Thyroid gland (tissue), 4 donors: ENCODE measurements at regions not wholly inside any gene's neighbourhood (a gene's known extent, or its start where the extent isn't known, plus 50 kb on each side); places are given as distances from the start of the nearest gene placed in this dataset.

Source experiments
- DNase-seq, 2 donors: peaks; one replicate each; pipeline ENCODE4 v3.0.0-alpha.2; 2019
- H3K27ac ChIP-seq, 3 donors: fragments of 200-600 bp; sonication (generic); 1 replicate in 2 of 3; 2 replicates in 1 of 3; pipeline ENCODE4 v1.5.1; 2016 to 2019; ENCODE audit warnings: mild to moderate bottlenecking in 1 of 3, moderate library complexity in 1 of 3
- H3K27me3 ChIP-seq: fragments of 200-600 bp; sonication (generic); one replicate; pipeline ENCODE4 v1.5.1; 2019
- H3K36me3 ChIP-seq, 2 donors: fragments of 200-600 bp; sonication (generic); one replicate each; pipeline ENCODE4 v1.5.1; 2016 to 2019
- H3K4me1 ChIP-seq, 2 donors: fragments of 200-600 bp; sonication (generic); one replicate each; pipeline ENCODE4 v1.5.1; 2017 to 2019
- H3K4me3 ChIP-seq, 3 donors: fragments of 200-600 bp; sonication (generic); replicated peaks in 1 of 3; 1 replicate in 2 of 3; 2 replicates in 1 of 3; pipeline ENCODE4 v1.5.1; 2016; ENCODE audit warnings: mild to moderate bottlenecking in 1 of 3
- H3K9me3 ChIP-seq: fragments of 200-600 bp; sonication (generic); one replicate; pipeline ENCODE4 v1.5.1; 2017
- POLR2A ChIP-seq, 2 donors: fragments of 450-650 bp; IDR thresholded peaks; one replicate each; pipeline ENCODE4 v1.6.1; 2017; ENCODE audit warnings: antibody characterized with exemption in 2 of 2, mild to moderate bottlenecking in 2 of 2, moderate library complexity in 1 of 2
- WGBS, 2 donors: methylation state at CpG; one replicate each; pipeline ENCODE4 v1.1.5; 2017; 5-methylcytosine and 5-hydroxymethylcytosine counted together
- intact Hi-C: fragments of 100-400 bp; cut with DNase I; formaldehyde crosslinking; loops from one replicate; pipeline ENCODE4 v1.15.1; 2023
- TF ChIP-seq, protein P1 (sequence below), 6 experiments: fragments of 200-600 bp in 3 of 6; fragments of 450-650 bp in 3 of 6; sonication (generic) in 3 of 6; IDR thresholded peaks; one replicate each; pipeline ENCODE4 v1.5.1; 2016 to 2019; ENCODE audit warnings: antibody characterized with exemption in 6 of 6, mild to moderate bottlenecking in 2 of 6, inconsistent platforms in 1 of 6, moderate library complexity in 1 of 6

DNA sequence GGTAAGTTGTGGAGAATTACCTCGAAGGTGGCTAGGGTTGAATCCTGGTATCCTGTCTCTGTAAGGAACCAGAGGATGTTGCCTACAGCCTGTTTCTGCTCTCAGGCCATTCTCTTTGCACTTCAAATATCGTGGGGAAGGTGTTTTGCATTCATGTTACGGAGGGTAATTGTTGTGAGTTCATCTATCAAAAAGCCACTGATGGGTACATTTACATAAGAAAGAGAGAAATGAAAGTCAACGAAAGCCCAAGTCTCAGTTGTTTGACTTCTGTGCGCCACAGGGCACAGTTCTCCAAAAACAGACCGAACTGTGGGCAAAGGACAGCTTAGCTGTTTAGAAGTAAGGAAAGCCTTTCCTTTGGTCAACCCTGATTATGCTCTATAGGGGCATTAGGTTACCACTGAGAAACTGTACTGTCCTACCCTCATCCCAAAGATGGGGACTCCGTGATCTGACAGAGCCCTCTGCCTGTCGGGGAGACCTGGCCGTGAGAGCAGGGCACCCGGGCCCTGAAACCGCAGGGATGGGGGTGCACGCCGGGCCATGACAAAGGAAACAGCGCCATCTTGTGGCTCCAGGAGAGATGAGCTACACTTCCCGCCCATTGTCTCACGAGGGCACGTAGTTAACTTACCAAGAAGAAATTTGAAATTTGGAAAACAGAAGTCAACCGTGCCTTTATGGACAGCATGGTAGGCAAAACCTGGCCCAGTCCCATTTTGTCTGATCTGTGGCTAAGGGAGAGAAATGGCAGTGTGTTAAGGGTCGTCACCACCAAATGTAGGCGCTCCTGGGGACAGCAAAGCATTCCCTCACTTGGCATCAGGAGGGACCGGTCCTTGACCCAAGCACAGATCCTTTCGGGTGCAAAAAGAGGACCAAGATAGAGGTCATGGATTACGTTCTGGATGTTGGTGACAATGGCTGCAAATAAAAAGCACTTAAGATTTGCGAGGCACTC lies 74.5 kb upstream of the DYNLRB2 start:
- H3K27me3 ChIP-seq = no peaks in the 10 kb centered on the region
- no peaks in the 10 kb centered on the region for H3K9me3 ChIP-seq
- no peaks in the 10 kb centered on the region for H3K36me3 ChIP-seq
- H3K27ac ChIP-seq = no peak overlapping the region
- peak; percentile 59 to 62 for DNase-seq
- 36 to 40% methylated on average over 20 to 23 of the region's 24 CpGs for WGBS, 2 donors
- H3K4me3 ChIP-seq = no peak overlapping the region
- peaks cover 0 to 4% of the 10 kb centered on the region in 2 donors for H3K4me1 ChIP-seq
- intact Hi-C loops = no loop called here
- no peak for TF ChIP-seq POLR2A (IDR thresholded peaks at IDR 0.05)
- TF ChIP-seq, protein P1, sequence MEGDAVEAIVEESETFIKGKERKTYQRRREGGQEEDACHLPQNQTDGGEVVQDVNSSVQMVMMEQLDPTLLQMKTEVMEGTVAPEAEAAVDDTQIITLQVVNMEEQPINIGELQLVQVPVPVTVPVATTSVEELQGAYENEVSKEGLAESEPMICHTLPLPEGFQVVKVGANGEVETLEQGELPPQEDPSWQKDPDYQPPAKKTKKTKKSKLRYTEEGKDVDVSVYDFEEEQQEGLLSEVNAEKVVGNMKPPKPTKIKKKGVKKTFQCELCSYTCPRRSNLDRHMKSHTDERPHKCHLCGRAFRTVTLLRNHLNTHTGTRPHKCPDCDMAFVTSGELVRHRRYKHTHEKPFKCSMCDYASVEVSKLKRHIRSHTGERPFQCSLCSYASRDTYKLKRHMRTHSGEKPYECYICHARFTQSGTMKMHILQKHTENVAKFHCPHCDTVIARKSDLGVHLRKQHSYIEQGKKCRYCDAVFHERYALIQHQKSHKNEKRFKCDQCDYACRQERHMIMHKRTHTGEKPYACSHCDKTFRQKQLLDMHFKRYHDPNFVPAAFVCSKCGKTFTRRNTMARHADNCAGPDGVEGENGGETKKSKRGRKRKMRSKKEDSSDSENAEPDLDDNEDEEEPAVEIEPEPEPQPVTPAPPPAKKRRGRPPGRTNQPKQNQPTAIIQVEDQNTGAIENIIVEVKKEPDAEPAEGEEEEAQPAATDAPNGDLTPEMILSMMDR (IDR thresholded peaks at IDR 0.05) = peak; percentile 50 to 80 (median 69)

DNA sequence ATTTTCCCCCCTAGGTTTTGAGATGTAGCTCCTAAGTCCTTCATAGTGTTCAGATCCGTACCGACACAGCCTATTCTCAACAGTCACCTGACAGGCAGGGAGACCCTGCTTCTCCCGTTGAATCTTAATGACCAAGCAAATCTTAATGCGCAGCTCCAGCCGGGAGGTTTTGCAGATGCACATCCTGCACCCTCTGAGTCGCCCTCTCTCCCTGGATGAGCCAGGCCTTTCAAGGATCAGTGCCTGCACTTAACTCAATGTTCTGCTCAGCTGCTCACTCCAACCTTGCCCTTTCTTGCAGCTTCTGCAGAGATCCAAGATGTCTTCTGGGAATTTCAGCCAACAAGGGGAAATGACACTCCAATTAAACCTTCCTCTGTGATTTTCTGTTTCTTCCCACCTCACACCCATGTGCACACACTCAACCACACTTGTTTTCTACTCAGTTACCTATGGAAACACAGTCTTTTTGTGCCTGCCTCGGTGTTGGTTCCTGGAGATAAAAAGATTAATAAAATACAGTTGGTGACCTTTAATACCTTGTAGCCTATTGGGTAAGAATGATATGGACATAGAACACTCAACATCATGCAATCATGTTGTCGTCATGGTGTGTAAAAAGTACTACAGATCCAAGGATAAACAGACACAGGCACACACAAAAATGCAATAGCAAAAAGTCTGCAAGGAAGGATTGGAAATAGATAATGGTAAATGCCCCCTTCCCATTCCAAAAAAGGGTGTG lies 76.9 kb upstream of the DYNLRB2 start:
- DNase-seq = no peak
- Histone ChIP-seq H3K27me3 (no peaks in the 10 kb centered on the region), H3K27ac (no peak overlapping the region), H3K4me3 (no peak overlapping the region), H3K9me3 (no peaks in the 10 kb centered on the region), H3K36me3 (no peaks in the 10 kb centered on the region), H3K4me1 (peaks cover 0 to 4% of the 10 kb centered on the region in 2 donors)
- intact Hi-C loops = no loop called here
- 83 to 84% methylated on average over 8 of the region's 8 CpGs for WGBS, 2 donors
- TF ChIP-seq, protein P1 (IDR thresholded peaks at IDR 0.05) = no peak
- no peak for TF ChIP-seq POLR2A (IDR thresholded peaks at IDR 0.05)

DNA sequence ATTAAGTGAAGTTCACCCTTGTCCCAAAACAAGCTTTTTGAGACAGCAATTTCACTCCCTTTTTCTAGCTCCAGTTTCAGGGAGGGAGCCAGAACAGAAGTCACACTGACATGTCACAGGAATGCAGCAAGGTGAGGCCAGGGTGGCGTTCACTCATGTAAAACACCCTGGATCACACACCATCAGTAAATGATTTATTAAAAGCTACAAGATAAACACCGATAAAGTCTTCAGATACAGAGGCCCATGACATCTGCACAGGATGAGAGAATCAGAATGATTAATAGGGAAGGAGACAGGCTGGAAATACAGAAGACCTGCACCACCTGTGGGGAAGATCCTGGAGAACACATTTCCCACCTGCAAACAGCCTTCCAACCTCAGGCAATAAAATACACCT lies 77.5 kb upstream of the DYNLRB2 start:
- Histone ChIP-seq H3K27ac (no peak overlapping the region), H3K4me3 (no peak overlapping the region), H3K27me3 (no peaks in the 10 kb centered on the region), H3K36me3 (no peaks in the 10 kb centered on the region), H3K9me3 (no peaks in the 10 kb centered on the region), H3K4me1 (peaks cover 0 to 4% of the 10 kb centered on the region in 2 donors)
- WGBS, 2 donors = 93 to 98% methylated on average over 2 of the region's 2 CpGs
- TF ChIP-seq, protein P1 (IDR thresholded peaks at IDR 0.05) = no peak
- no peak for TF ChIP-seq POLR2A (IDR thresholded peaks at IDR 0.05)
- intact Hi-C loops = no loop called here
- DNase-seq = no peak

DNA sequence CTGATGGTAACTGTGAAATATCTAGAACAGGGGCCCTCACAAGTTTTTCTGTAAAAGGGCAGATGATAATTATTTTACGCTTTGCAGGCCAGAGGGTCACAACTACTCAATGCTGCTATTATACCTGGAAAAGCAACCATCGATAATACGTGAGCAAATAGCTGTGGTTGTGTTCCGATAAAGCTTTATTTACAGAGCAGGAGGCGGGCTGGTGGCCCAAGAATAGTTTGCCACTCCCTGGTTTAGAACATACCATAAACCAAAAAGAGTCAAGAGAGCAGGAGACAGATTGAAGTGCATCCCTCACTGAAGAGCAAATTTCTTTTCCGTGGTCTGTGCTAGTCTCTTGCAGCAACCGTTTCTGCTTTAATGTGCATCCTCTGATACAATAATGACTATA lies 77.9 kb upstream of the DYNLRB2 start:
- H3K4me1 ChIP-seq = peaks cover 0 to 4% of the 10 kb centered on the region in 2 donors
- no peaks in the 10 kb centered on the region for H3K9me3 ChIP-seq
- DNase-seq = no peak
- no peaks in the 10 kb centered on the region for H3K36me3 ChIP-seq
- intact Hi-C loops = no loop called here
- no peaks in the 10 kb centered on the region for H3K27me3 ChIP-seq
- H3K27ac ChIP-seq = no peak overlapping the region
- no peak for TF ChIP-seq POLR2A (IDR thresholded peaks at IDR 0.05)
- TF ChIP-seq, protein P1 (IDR thresholded peaks at IDR 0.05) = no peak
- H3K4me3 ChIP-seq = no peak overlapping the region
- 87 to 98% methylated on average over 7 of the region's 7 CpGs for WGBS, 2 donors

DNA sequence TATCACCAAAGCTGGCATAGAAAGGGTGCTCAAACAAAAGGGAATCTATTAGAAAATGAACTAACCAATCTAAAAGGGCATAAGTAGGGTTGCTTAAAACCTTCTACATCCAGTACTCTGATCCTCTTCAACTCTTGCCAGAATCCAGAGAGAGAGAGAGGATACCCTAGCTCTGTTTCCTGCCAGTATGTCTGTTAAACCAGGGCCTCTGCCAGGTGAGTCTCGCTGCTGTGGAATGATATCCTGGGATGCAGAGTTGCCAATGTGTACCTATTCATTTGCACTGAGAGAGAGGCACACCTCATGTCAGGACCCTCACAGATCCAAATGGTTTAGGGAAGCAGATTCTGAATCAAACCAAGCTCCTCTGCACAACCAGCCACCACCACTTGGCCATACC lies 79.8 kb upstream of the DYNLRB2 start:
- WGBS, 2 donors = 70 to 93% methylated on average over 1 of the region's 1 CpG
- Histone ChIP-seq H3K27ac (no peak overlapping the region), H3K9me3 (no peaks in the 10 kb centered on the region), H3K36me3 (no peaks in the 10 kb centered on the region), H3K27me3 (no peaks in the 10 kb centered on the region), H3K4me3 (no peak overlapping the region), H3K4me1 (no peaks in the 10 kb centered on the region)
- no peak for DNase-seq
- no peak for TF ChIP-seq POLR2A (IDR thresholded peaks at IDR 0.05)
- TF ChIP-seq, protein P1 (IDR thresholded peaks at IDR 0.05) = no peak
- intact Hi-C loops = no loop called here
